ENCODE measurements at regions not wholly inside any gene's neighbourhood (a gene's known extent, or its start where the extent isn't known, plus 50 kb on each side); places are given as distances from the start of the nearest gene placed in this dataset.

DNA sequence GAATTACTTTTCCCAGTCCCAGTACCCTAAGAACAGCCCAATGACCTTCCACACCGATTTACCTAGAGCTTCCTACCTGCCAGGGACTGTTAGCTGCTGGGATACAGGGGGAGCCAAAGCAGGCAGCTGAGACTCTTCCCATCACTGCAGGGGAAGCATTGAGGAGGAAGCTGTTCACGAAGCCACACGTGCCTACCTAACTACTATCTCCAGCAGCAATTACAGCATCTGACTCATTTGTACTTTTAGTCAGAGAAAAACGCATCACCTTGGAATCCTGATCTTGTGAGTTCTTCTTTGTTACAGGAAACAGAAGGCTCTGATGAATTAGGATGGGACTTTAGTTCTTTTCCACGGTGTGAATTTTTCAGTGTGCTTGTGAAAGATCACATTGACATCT, 113.7 kb upstream of the DHX40 start:
- no peaks in the 10 kb centered on the region for H3K9me3 ChIP-seq (replicated peaks in 1 of 3)
- DNase-seq, result no peak
- no peaks in the 10 kb centered on the region for H3K27me3 ChIP-seq
- no peaks in the 10 kb centered on the region for H3K36me3 ChIP-seq (replicated peaks in 1 of 2)
- no peaks in the 10 kb centered on the region for H3K4me1 ChIP-seq (replicated peaks in 1 of 2)
- 43 to 61% (median 48%) methylated on average over 4 to 5 of the region's 5 CpGs for WGBS, 4 donors
- no peak overlapping the region for H3K27ac ChIP-seq
- no peak for TF ChIP-seq POLR2A (IDR thresholded peaks at IDR 0.05)
- TF ChIP-seq, protein P1, sequence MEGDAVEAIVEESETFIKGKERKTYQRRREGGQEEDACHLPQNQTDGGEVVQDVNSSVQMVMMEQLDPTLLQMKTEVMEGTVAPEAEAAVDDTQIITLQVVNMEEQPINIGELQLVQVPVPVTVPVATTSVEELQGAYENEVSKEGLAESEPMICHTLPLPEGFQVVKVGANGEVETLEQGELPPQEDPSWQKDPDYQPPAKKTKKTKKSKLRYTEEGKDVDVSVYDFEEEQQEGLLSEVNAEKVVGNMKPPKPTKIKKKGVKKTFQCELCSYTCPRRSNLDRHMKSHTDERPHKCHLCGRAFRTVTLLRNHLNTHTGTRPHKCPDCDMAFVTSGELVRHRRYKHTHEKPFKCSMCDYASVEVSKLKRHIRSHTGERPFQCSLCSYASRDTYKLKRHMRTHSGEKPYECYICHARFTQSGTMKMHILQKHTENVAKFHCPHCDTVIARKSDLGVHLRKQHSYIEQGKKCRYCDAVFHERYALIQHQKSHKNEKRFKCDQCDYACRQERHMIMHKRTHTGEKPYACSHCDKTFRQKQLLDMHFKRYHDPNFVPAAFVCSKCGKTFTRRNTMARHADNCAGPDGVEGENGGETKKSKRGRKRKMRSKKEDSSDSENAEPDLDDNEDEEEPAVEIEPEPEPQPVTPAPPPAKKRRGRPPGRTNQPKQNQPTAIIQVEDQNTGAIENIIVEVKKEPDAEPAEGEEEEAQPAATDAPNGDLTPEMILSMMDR (IDR thresholded peaks at IDR 0.05), result no peak
- intact Hi-C loops (cut with DNase I), result no loop called here
- H3K4me3 ChIP-seq, result no peak overlapping the region

DNA sequence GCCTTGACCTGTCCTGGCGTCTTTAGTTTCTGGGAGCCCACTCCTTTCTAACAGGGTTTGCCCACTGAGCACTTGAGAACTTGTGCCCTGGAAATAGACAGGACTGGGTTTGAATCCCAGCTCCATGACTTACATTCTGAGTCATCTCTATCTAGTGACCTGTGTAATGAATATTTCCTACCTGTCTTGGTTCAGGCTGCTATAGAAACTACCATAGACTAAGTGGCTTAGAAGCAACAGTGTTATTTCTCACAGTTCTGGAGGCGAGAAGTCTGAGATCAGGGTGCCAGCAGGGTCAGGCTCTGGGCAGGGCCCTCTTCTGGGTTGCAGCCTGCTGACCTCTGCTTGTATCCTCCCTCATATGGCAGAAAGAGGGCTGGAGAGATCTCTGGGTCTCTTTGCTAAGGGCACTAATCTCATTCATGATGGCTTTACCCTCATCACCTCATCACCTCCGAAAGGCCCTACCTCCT, 110.7 kb upstream of the DHX40 start:
- H3K4me3 ChIP-seq, result no peak overlapping the region
- 84 to 93% (median 89%) methylated on average over 3 of the region's 3 CpGs for WGBS, 4 donors
- no peak for DNase-seq
- TF ChIP-seq, protein P1 (IDR thresholded peaks at IDR 0.05), result no peak
- no peak for TF ChIP-seq POLR2A (IDR thresholded peaks at IDR 0.05)
- no peak overlapping the region for H3K27ac ChIP-seq
- no peaks in the 10 kb centered on the region for H3K27me3 ChIP-seq
- H3K9me3 ChIP-seq (replicated peaks in 1 of 3), result no peaks in the 10 kb centered on the region
- H3K4me1 ChIP-seq (replicated peaks in 1 of 2), result no peaks in the 10 kb centered on the region
- intact Hi-C loops (cut with DNase I), result no loop called here
- H3K36me3 ChIP-seq (replicated peaks in 1 of 2), result no peaks in the 10 kb centered on the region

DNA sequence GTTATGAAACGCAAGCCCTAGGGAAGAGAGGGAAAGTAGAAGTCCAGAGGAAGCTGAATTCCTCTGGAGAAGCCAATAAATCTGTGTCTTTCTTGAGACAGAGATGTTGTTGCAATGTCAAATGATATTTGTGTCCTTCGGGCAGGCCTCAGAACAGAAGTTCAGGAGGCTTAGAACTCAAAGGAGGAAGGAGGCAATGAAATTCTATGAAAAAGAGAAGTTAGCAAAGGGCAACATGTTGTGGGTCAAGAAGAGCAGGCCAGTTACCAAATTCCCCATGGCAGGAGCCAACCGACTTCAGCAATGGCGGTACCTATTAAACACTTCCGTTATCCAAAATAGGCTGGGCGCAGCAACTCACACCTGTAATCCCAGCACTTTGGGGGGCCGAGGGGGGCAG, 109.0 kb upstream of the DHX40 start:
- WGBS, 4 donors, result 76 to 83% (median 81%) methylated on average over 6 to 7 of the region's 7 CpGs
- H3K4me1 ChIP-seq (replicated peaks in 1 of 2), result no peaks in the 10 kb centered on the region
- H3K9me3 ChIP-seq (replicated peaks in 1 of 3), result no peaks in the 10 kb centered on the region

DNA sequence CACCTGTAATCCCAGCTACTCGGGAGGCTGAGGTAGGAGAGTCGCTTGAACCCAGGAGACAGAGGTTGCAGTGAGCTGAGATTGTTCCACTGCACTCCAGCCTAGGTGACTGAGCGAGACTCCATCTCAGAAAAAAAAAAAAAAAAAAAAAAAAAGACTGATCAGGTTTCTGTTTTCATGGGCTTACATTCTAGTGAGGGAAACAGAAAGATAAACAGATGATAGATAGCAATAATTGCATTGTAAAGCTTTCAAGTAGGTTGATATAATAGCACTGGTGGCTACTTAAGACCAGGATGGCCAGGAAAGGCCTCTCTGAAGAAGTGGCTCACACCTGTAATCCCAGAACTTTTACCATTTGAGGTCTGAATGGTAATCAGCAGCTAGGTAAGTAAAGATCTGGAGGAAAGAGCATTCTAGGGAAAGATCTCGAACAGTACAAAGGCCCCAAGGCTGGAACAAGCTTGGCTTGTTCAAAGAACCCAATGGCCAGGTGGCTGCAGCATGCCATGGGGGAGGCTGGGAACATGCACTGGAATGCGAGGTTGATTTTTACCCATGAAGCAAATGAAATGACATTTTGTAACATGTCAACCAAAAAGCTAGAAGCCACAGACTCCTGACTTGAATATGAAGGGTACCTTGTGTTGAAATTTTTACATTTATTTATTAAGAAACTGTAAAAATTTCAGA, 108.3 kb upstream of the DHX40 start:
- intact Hi-C loops (cut with DNase I), result no loop called here
- H3K4me1 ChIP-seq (replicated peaks in 1 of 2), result no peaks in the 10 kb centered on the region
- H3K27me3 ChIP-seq, result no peaks in the 10 kb centered on the region
- DNase-seq, result no peak
- 93 to 96% (median 95%) methylated on average over 5 of the region's 5 CpGs for WGBS, 4 donors
- H3K27ac ChIP-seq, result peak overlapping the region in 1 of 5 donors; percentile 40
- H3K36me3 ChIP-seq (replicated peaks in 1 of 2), result no peaks in the 10 kb centered on the region
- H3K9me3 ChIP-seq (replicated peaks in 1 of 3), result no peaks in the 10 kb centered on the region
- TF ChIP-seq POLR2A (IDR thresholded peaks at IDR 0.05), result no peak
- TF ChIP-seq, protein P1 (IDR thresholded peaks at IDR 0.05), result no peak
- H3K4me3 ChIP-seq, result no peak overlapping the region

More for the DNA sequence above, 109.0 kb upstream of the DHX40 start:
- peak overlapping the region in 1 of 5 donors; percentile 40 for H3K27ac ChIP-seq
- no peaks in the 10 kb centered on the region for H3K27me3 ChIP-seq
- H3K36me3 ChIP-seq (replicated peaks in 1 of 2), result no peaks in the 10 kb centered on the region
- intact Hi-C loops (cut with DNase I), result no loop called here
- H3K4me3 ChIP-seq, result no peak overlapping the region
- TF ChIP-seq POLR2A (IDR thresholded peaks at IDR 0.05), result no peak
- TF ChIP-seq, protein P1 (IDR thresholded peaks at IDR 0.05), result no peak
- DNase-seq, result no peak
